Mucosa of descending colon (tissue), 3 donors: ENCODE measurements at regions not wholly inside any gene's neighbourhood (a gene's known extent, or its start where the extent isn't known, plus 50 kb on each side); places are given as distances from the start of the nearest gene placed in this dataset.

Experiments used
- ATAC-seq: fragments of 200-7000 bp; cut with Tn5 transposase; one replicate; pipeline ENCODE4 v1.9.1; 2020; ENCODE audit warnings: mild to moderate bottlenecking, moderate library complexity
- DNase-seq, 3 donors: peaks; one replicate each; pipeline ENCODE4 v3.0.0-alpha.2; 2020
- H3K36me3 ChIP-seq: fragments of 200-600 bp; one replicate; pipeline ENCODE4 v1.8.0; 2021; ENCODE audit warnings: low read depth, mild to moderate bottlenecking
- H3K4me1 ChIP-seq: fragments of 200-600 bp; one replicate; pipeline ENCODE4 v1.8.0; 2021; ENCODE audit warnings: low read depth, mild to moderate bottlenecking
- H3K4me3 ChIP-seq: fragments of 200-600 bp; one replicate; pipeline ENCODE4 v1.8.0; 2021; ENCODE audit warnings: mild to moderate bottlenecking
- H3K9me3 ChIP-seq: fragments of 200-600 bp; one replicate; pipeline ENCODE4 v1.8.0; 2021; ENCODE audit warnings: mild to moderate bottlenecking
- intact Hi-C, 2 donors: fragments of 100-400 bp; cut with DNase I in 1 of 2; cut with micrococcal nuclease in 1 of 2; formaldehyde crosslinking; loops; one replicate each; pipeline versions ENCODE4 v1.11.0 to v1.11.1; 2022; cut with DNase I, micrococcal nuclease
- TF ChIP-seq, protein P1 (sequence below): fragments of 200-600 bp; IDR thresholded peaks from one replicate; pipeline ENCODE4 v1.8.0; 2022; ENCODE audit warnings: antibody characterized with exemption, mild to moderate bottlenecking
- donor health status: DM: no; HTN: no; CAD: no; lungs with moderate emphysema.
- donor health status: DM: no; HTN: no; CAD: no.
- donor health status: DM: no; HTN: yes; CAD: no.

DNA sequence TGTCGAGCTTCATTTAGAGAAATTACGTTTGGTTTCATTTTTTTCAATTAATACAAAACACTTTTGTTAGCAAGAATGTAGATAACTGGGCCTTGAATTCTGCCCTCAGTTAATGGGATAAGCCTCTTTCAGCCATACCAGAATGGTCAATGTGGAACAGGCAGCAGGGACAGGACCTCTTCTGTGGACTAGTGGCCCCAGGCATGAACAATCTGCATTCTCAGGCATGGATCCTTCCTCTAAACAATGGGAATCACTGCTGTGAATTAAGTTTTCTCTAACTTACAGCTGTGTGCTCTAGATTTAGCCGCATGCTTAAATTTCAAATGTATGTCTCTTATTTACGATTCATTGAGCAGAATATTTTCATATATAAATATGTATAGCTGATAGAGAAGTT lies 237.7 kb upstream of the PRKCQ start:
- TF ChIP-seq, protein P1, sequence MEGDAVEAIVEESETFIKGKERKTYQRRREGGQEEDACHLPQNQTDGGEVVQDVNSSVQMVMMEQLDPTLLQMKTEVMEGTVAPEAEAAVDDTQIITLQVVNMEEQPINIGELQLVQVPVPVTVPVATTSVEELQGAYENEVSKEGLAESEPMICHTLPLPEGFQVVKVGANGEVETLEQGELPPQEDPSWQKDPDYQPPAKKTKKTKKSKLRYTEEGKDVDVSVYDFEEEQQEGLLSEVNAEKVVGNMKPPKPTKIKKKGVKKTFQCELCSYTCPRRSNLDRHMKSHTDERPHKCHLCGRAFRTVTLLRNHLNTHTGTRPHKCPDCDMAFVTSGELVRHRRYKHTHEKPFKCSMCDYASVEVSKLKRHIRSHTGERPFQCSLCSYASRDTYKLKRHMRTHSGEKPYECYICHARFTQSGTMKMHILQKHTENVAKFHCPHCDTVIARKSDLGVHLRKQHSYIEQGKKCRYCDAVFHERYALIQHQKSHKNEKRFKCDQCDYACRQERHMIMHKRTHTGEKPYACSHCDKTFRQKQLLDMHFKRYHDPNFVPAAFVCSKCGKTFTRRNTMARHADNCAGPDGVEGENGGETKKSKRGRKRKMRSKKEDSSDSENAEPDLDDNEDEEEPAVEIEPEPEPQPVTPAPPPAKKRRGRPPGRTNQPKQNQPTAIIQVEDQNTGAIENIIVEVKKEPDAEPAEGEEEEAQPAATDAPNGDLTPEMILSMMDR: no peak
- Histone ChIP-seq H3K9me3 (no peaks in the 10 kb centered on the region), H3K4me3 (no peak overlapping the region), H3K36me3 (no peaks in the 10 kb centered on the region), H3K4me1 (no peaks in the 10 kb centered on the region)
- intact Hi-C loops: no loop called here
- ATAC-seq (no peak), DNase-seq (no peak)

DNA sequence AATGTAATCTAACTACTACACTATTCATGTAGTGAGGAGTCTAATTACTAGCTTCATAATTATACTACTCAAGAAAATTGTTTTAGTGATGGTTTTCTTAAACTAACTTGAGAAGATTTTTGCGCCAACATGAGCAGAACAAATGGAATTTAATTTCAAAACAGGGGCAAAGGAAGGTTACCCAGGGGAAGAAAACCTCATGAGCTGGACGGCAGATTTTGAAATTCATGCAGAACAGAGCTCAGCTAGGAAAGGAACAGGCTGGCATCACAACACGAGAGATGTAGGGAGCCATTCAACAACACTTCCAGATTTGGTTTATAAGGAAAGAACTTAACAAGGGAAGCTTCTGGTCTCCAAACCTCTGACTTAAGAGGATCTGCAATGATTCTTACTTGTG lies 235.3 kb upstream of the PRKCQ start:
- DNase-seq (no peak), ATAC-seq (no peak)
- TF ChIP-seq, protein P1: no peak
- Histone ChIP-seq H3K9me3 (no peaks in the 10 kb centered on the region), H3K4me1 (no peaks in the 10 kb centered on the region), H3K36me3 (no peaks in the 10 kb centered on the region), H3K4me3 (no peak overlapping the region)
- intact Hi-C loops: no loop called here

DNA sequence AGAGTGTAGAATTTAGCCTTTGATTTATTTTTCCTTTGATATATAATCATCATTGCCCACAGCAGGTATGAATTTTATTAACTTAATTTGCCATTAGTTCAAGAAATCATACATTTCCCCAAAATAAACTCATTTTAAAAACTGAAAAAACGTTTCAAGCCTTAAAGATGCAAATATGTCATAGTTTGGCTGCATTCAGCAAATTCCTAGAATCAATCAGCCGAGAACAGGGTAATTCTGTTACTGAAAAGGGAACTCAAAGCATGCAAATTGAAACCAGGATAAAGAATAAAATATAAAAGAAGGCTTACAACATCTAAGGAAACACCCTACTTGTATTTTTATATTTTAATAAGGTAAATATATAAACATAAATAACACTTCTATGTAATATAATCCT lies 233.8 kb upstream of the PRKCQ start:
- TF ChIP-seq, protein P1: no peak
- no peak for ATAC-seq
- Histone ChIP-seq H3K9me3 (no peaks in the 10 kb centered on the region), H3K4me1 (no peaks in the 10 kb centered on the region), H3K36me3 (no peaks in the 10 kb centered on the region), H3K4me3 (no peak overlapping the region)
- intact Hi-C loops: no loop called here
- DNase-seq: no peak

DNA sequence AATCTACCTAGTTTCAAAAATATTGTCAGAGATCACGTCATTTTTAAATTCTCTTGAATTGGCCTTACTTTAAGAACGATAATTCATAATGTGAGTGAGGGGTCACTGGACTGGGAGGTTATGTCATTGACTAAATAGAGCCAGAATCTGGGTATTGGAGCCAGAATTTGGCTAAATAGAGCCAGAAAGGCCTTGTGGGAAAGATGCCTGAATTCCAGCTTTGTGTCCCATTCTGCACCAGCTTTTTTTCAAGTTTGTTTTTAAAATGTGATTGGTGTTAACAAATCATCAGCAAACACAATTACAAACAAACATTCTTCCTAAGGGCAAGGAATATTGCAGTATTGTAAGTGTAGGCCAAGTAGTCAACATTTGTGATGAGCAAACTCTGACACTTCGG lies 233.2 kb upstream of the PRKCQ start:
- intact Hi-C loops: no loop called here
- ATAC-seq (no peak), DNase-seq (no peak)
- no peaks in the 10 kb centered on the region for H3K4me1 ChIP-seq
- no peaks in the 10 kb centered on the region for H3K36me3 ChIP-seq
- TF ChIP-seq, protein P1: no peak
- no peak overlapping the region for H3K4me3 ChIP-seq
- H3K9me3 ChIP-seq: no peaks in the 10 kb centered on the region

DNA sequence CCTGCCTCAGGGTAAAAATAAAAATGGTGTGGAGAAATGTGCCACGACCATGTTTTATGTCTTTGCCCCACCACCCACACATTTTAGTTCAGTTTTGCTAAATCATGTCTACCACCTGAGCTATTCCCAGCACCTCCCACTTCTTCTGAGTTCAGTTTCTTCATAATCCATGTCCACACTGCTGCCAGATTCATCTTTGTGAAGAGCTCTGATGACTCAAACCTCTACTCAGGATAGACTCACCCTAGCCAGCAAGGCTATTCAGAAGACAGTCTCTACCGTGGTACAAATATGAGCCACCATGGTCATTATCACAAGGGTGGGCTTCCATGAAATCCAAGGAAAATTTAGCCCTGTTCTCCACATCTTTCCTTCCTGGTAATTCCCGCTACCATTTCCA lies 231.1 kb upstream of the PRKCQ start:
- TF ChIP-seq, protein P1: no peak
- Histone ChIP-seq H3K36me3 (no peaks in the 10 kb centered on the region), H3K4me3 (no peak overlapping the region), H3K9me3 (no peaks in the 10 kb centered on the region), H3K4me1 (no peaks in the 10 kb centered on the region)
- intact Hi-C loops: no loop called here
- DNase-seq (no peak), ATAC-seq (no peak)

DNA sequence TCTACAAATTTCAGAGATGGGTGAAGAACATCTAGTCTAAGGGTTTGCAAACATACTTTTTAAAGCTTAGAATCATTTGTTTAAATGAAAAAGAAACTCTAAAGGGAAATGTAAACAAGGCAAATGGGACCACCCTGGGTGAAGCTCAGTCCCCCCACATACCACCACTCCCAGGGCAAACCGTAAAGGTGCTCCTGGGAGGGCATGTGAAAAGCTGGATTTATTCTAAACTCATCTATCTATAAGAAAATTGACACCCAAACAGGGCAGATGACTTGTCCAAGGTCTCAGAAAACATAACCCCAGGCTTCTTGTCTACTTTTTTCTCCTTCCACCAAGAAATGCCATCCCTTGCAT lies 223.3 kb upstream of the PRKCQ start:
- intact Hi-C loops: no loop called here

More for the DNA sequence above, 223.3 kb upstream of the PRKCQ start:
- no peak for DNase-seq
- no peak for ATAC-seq
- Histone ChIP-seq H3K4me1 (no peaks in the 10 kb centered on the region), H3K9me3 (no peaks in the 10 kb centered on the region), H3K36me3 (no peaks in the 10 kb centered on the region), H3K4me3 (no peak overlapping the region)
- TF ChIP-seq, protein P1: no peak
